ENCODE measurements at regions not wholly inside any gene's neighbourhood (a gene's known extent, or its start where the extent isn't known, plus 50 kb on each side); places are given as distances from the start of the nearest gene placed in this dataset.
A peak's percentile ranks its signal among the peaks of the same experiment; 100 is the strongest.

GRCh38 chrX:34371754-34372153 is 239.6 kb upstream of the FAM47A start:
- Mint-ChIP-seq H3K27me3 (ENCODE audit: insufficient read depth) (peaks cover 16% of the 10 kb centered on the region), H3K9me3 (peaks cover 4% of the 10 kb centered on the region), H3K4me3 (no peak overlapping the region)

GRCh38 chrX:34365471-34365870 is 233.4 kb upstream of the FAM47A start:
- H3K9me3 ChIP-seq (ENCODE audit: control insufficient read depth, low read length) = no peaks in the 10 kb centered on the region
- no peak overlapping the region for H3K9ac ChIP-seq (ENCODE audit: extremely low read depth, low read length, poor library complexity, severe bottlenecking)
- H3K9me3 Mint-ChIP-seq = no peaks in the 10 kb centered on the region
- DNase-seq = peak; percentile 67
- H3K4me1 ChIP-seq (ENCODE audit: control insufficient read depth, insufficient read depth, low read length) = no peaks in the 10 kb centered on the region
- H3K36me3 Mint-ChIP-seq (ENCODE audit: low read depth) = no peaks in the 10 kb centered on the region
- H3K27me3 Mint-ChIP-seq (ENCODE audit: insufficient read depth) = peaks cover 2% of the 10 kb centered on the region
- TF ChIP-seq CTCF (conservative IDR thresholded peaks at IDR 0.05) = peak; percentile 75
- no peaks in the 10 kb centered on the region for H3K27me3 ChIP-seq (ENCODE audit: control insufficient read depth, insufficient read depth, low read length, poor library complexity, severe bottlenecking)
- no peaks in the 10 kb centered on the region for H3K4me1 Mint-ChIP-seq
- H3K27ac Mint-ChIP-seq = no peak overlapping the region
- no peak overlapping the region for H3K27ac ChIP-seq (ENCODE audit: low read depth, low read length)
- H3K4me3 Mint-ChIP-seq = no peak overlapping the region
- H3K36me3 ChIP-seq (ENCODE audit: control insufficient read depth, insufficient read depth, low read length) = no peaks in the 10 kb centered on the region
- no peak overlapping the region for H3K4me3 ChIP-seq (ENCODE audit: low read length)
- 70% methylated on average over 3 of the region's 4 CpGs; no CpG with 5 or more reads in 1 of the 2 experiments for WGBS, 2 experiments (ENCODE audit: insufficient coverage in 1 of 2, insufficient read length in 1 of 2)

More at GRCh38 chrX:34371754-34372153, 239.6 kb upstream of the FAM47A start:
- H3K27me3 ChIP-seq (ENCODE audit: control insufficient read depth, insufficient read depth, low read length, poor library complexity, severe bottlenecking) = no peaks in the 10 kb centered on the region
- no peak overlapping the region for H3K9ac ChIP-seq (ENCODE audit: extremely low read depth, low read length, poor library complexity, severe bottlenecking)
- no peaks in the 10 kb centered on the region for H3K36me3 Mint-ChIP-seq (ENCODE audit: low read depth)
- no peaks in the 10 kb centered on the region for H3K4me1 ChIP-seq (ENCODE audit: control insufficient read depth, insufficient read depth, low read length)
- no peaks in the 10 kb centered on the region for H3K36me3 ChIP-seq (ENCODE audit: control insufficient read depth, insufficient read depth, low read length)
- no peak overlapping the region for H3K27ac Mint-ChIP-seq
- DNase-seq = no peak
- no peak for TF ChIP-seq CTCF (conservative IDR thresholded peaks at IDR 0.05)
- no peak overlapping the region for H3K4me3 ChIP-seq (ENCODE audit: low read length)
- WGBS, 2 experiments (ENCODE audit: insufficient coverage in 1 of 2, insufficient read length in 1 of 2) = no CpG with 5 or more reads among the region's 1 CpG
- H3K9me3 ChIP-seq (ENCODE audit: control insufficient read depth, low read length) = no peaks in the 10 kb centered on the region
- H3K4me1 Mint-ChIP-seq = no peaks in the 10 kb centered on the region
- H3K27ac ChIP-seq (ENCODE audit: low read depth, low read length) = no peak overlapping the region

- Mint-ChIP-seq H3K36me3 (ENCODE audit: low read depth) (no peaks in the 10 kb centered on the region), H3K27me3 (ENCODE audit: insufficient read depth) (no peaks in the 10 kb centered on the region), H3K9me3 (no peaks in the 10 kb centered on the region), H3K4me3 (no peak overlapping the region), H3K4me1 (no peaks in the 10 kb centered on the region), H3K27ac (peak overlapping the region; percentile 38)
- Histone ChIP-seq H3K27ac (ENCODE audit: low read depth, low read length) (no peak overlapping the region), H3K9ac (ENCODE audit: extremely low read depth, low read length, poor library complexity, severe bottlenecking) (no peak overlapping the region), H3K27me3 (ENCODE audit: control insufficient read depth, insufficient read depth, low read length, poor library complexity, severe bottlenecking) (no peaks in the 10 kb centered on the region), H3K36me3 (ENCODE audit: control insufficient read depth, insufficient read depth, low read length) (no peaks in the 10 kb centered on the region), H3K9me3 (ENCODE audit: control insufficient read depth, low read length) (no peaks in the 10 kb centered on the region), H3K4me3 (ENCODE audit: low read length) (no peak overlapping the region), H3K4me1 (ENCODE audit: control insufficient read depth, insufficient read depth, low read length) (no peaks in the 10 kb centered on the region)
- TF ChIP-seq CTCF (conservative IDR thresholded peaks at IDR 0.05) = no peak
- 100% methylated on average over 3 of the region's 3 CpGs; no CpG with 5 or more reads in 1 of the 2 experiments for WGBS, 2 experiments (ENCODE audit: insufficient coverage in 1 of 2, insufficient read length in 1 of 2)
- DNase-seq = no peak
Observed at GRCh38 chrX:34350561-34351335, 218.6 kb upstream of the FAM47A start.
